Ovary (tissue), 7 donors: ENCODE measurements at regions not wholly inside any gene's neighbourhood (a gene's known extent, or its start where the extent isn't known, plus 50 kb on each side); places are given as distances from the start of the nearest gene placed in this dataset.

Experiments
- DNase-seq, 5 donors: peaks; one replicate each; pipeline ENCODE4 v3.0.0-alpha.2; 2019 to 2020
- H3K27ac ChIP-seq, 2 donors: fragments of 200-600 bp; one replicate each; pipeline versions ENCODE4 v1.5.1 to v1.8.0; 2019 to 2022
- H3K27me3 ChIP-seq: fragments of 200-600 bp; one replicate; pipeline ENCODE4 v1.8.0; 2022
- H3K36me3 ChIP-seq: fragments of 200-600 bp; sonication (generic); one replicate; pipeline ENCODE4 v1.5.1; 2019
- H3K4me1 ChIP-seq: one replicate; pipeline ENCODE4 v1.8.1; 2013; ENCODE audit warnings: mild to moderate bottlenecking, moderate library complexity; ENCODE audit not compliant: insufficient read depth
- H3K4me3 ChIP-seq: fragments of 200-600 bp; sonication (generic); one replicate; pipeline ENCODE4 v1.5.1; 2017
- H3K9me3 ChIP-seq, 2 donors: fragments of 200-600 bp in 1 of 2; sonication (generic) in 1 of 2; one replicate each; pipeline versions ENCODE4 v1.5.1 to v1.8.1; 2013 to 2019; ENCODE audit warnings: mild to moderate bottlenecking in 1 of 2, moderate library complexity in 1 of 2
- EP300 ChIP-seq: sonication (generic); formaldehyde crosslinking; IDR thresholded peaks from one replicate; pipeline ENCODE4 v1.6.1; 2017; ENCODE audit warnings: antibody characterized with exemption
- POLR2A ChIP-seq: fragments of 450-650 bp; IDR thresholded peaks from one replicate; pipeline ENCODE4 v1.6.1; 2017; ENCODE audit warnings: antibody characterized with exemption, mild to moderate bottlenecking, moderate library complexity
- WGBS, 3 donors: extraction: QIAGEN DNeasy Blood & Tissue Kit in 1 of 3; methylation state at CpG; one replicate each; pipeline versions ENCODE4 v1.1.5 to v1.1.7; 2013 to 2017; 5-methylcytosine and 5-hydroxymethylcytosine counted together
- intact Hi-C, 4 donors: fragments of 100-400 bp; cut with DNase I; formaldehyde crosslinking; loops; one replicate each; pipeline versions ENCODE4 v1.11.0 to v1.15.1; 2022 to 2023
- TF ChIP-seq, protein P1 (sequence below), 3 donors: fragments of 450-650 bp in 2 of 3; fragments of 200-600 bp in 1 of 3; IDR thresholded peaks; one replicate each; pipeline versions ENCODE4 v1.5.1 to v1.8.0; 2016 to 2022; ENCODE audit warnings: antibody characterized with exemption in 3 of 3, mild to moderate bottlenecking in 1 of 3
- donor health status: DM: no; HTN: no; CAD: no; lungs with moderate emphysema.
- donor health status: DM: no; HTN: no; CAD: no.
- donor health status: Bipolar disorder and iron deficiency.
- donor health status: DM: no; HTN: no; CAD: no.
- donor health status: DM: yes; HTN: yes; CAD: no.

DNA sequence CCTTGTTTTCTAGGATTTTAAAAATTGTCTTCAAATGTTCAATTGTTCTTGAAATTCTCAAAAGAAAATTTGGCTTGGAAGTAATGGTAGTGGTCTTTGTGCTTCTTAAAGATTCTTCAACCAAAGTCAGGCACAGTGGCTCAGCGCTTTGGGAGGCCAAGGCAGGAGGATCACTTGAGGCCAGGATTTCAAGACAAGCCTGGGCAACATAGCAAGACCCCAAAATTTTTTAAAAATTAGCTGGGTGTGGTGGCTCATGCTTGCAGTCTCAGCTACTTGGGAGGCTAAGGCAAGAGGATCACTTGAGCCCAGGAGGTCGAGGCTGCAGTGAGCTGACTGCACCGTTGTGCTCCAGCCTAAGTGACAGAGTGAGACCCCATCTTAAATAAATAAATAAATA is 153.5 kb upstream of the ZNF507 start:
- no peaks in the 10 kb centered on the region for H3K36me3 ChIP-seq
- intact Hi-C loops, result no loop called here
- no peaks in the 10 kb centered on the region for H3K9me3 ChIP-seq
- no peak overlapping the region for H3K27ac ChIP-seq
- TF ChIP-seq, protein P1, sequence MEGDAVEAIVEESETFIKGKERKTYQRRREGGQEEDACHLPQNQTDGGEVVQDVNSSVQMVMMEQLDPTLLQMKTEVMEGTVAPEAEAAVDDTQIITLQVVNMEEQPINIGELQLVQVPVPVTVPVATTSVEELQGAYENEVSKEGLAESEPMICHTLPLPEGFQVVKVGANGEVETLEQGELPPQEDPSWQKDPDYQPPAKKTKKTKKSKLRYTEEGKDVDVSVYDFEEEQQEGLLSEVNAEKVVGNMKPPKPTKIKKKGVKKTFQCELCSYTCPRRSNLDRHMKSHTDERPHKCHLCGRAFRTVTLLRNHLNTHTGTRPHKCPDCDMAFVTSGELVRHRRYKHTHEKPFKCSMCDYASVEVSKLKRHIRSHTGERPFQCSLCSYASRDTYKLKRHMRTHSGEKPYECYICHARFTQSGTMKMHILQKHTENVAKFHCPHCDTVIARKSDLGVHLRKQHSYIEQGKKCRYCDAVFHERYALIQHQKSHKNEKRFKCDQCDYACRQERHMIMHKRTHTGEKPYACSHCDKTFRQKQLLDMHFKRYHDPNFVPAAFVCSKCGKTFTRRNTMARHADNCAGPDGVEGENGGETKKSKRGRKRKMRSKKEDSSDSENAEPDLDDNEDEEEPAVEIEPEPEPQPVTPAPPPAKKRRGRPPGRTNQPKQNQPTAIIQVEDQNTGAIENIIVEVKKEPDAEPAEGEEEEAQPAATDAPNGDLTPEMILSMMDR (IDR thresholded peaks at IDR 0.05), result no peak
- TF ChIP-seq EP300, result no peak
- TF ChIP-seq POLR2A, result no peak
- DNase-seq, result no peak
- no peaks in the 10 kb centered on the region for H3K27me3 ChIP-seq
- no peaks in the 10 kb centered on the region for H3K4me1 ChIP-seq
- H3K4me3 ChIP-seq, result no peak overlapping the region
- 92 to 96% (median 94%) methylated on average over 3 of the region's 3 CpGs for WGBS, 3 donors

DNA sequence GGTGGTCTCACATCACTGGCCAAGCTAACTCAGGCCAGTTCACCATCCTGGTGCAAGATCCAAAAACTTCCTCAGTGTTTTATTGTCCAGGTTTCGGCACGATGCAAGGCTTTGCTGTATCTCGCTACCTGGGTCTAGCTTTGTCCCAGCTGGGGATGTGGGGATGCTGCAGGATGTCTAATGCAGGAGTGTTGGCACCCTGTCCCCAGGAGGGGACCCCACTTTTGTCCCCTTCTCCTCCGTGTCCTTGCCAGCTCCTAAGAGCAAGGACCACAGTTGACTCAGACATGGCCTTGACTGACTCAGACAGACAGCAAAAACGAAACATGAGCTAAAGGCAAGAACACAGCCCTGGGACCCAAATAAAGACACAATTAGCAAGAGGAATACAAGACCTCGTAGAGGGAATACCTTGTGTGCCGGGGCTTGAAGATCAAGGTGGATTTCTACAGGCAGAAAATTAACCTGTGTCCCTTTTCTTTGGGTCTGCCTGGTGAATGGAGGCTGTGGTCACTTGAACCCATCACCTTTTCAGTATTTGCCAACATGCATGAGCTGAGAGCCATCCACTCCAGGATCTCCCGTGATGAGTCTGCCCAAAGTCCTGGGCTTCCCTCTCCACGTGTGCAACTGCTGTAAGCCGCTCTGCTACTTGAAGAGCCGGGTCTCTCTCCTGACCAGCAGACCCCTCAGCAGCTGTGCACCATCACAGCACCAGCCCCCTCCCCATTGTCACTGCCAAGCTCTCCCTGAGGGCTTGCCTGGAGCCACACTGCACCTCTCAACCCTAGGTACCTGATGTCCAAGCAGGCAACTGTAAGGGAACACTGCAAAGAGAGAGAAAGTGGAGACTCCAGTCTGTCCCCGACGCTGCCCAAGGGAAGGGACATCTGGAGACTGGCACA is 149.5 kb upstream of the ZNF507 start:
- DNase-seq, result no peak
- WGBS, 3 donors, result 81 to 83% (median 81%) methylated on average over 13 of the region's 13 CpGs
- intact Hi-C loops, result no loop called here
- no peaks in the 10 kb centered on the region for H3K36me3 ChIP-seq
- no peaks in the 10 kb centered on the region for H3K9me3 ChIP-seq
- no peaks in the 10 kb centered on the region for H3K4me1 ChIP-seq
- TF ChIP-seq, protein P1 (IDR thresholded peaks at IDR 0.05), result no peak
- no peak for TF ChIP-seq EP300
- no peak overlapping the region for H3K27ac ChIP-seq
- no peak overlapping the region for H3K4me3 ChIP-seq
- no peaks in the 10 kb centered on the region for H3K27me3 ChIP-seq

- H3K9me3 ChIP-seq, result no peaks in the 10 kb centered on the region
- no peaks in the 10 kb centered on the region for H3K27me3 ChIP-seq
- H3K4me3 ChIP-seq, result no peak overlapping the region
- TF ChIP-seq EP300 (no peak), POLR2A (no peak)
- TF ChIP-seq, protein P1 (IDR thresholded peaks at IDR 0.05), result no peak
- intact Hi-C loops, result no loop called here
- no peaks in the 10 kb centered on the region for H3K4me1 ChIP-seq
- 88 to 92% (median 92%) methylated on average over 13 of the region's 13 CpGs for WGBS, 3 donors
- DNase-seq, result no peak
- no peak overlapping the region for H3K27ac ChIP-seq
- no peaks in the 10 kb centered on the region for H3K36me3 ChIP-seq
These were observed 148.6 kb upstream of the ZNF507 start for GRCh38 chr19:32196690-32197420.

DNA sequence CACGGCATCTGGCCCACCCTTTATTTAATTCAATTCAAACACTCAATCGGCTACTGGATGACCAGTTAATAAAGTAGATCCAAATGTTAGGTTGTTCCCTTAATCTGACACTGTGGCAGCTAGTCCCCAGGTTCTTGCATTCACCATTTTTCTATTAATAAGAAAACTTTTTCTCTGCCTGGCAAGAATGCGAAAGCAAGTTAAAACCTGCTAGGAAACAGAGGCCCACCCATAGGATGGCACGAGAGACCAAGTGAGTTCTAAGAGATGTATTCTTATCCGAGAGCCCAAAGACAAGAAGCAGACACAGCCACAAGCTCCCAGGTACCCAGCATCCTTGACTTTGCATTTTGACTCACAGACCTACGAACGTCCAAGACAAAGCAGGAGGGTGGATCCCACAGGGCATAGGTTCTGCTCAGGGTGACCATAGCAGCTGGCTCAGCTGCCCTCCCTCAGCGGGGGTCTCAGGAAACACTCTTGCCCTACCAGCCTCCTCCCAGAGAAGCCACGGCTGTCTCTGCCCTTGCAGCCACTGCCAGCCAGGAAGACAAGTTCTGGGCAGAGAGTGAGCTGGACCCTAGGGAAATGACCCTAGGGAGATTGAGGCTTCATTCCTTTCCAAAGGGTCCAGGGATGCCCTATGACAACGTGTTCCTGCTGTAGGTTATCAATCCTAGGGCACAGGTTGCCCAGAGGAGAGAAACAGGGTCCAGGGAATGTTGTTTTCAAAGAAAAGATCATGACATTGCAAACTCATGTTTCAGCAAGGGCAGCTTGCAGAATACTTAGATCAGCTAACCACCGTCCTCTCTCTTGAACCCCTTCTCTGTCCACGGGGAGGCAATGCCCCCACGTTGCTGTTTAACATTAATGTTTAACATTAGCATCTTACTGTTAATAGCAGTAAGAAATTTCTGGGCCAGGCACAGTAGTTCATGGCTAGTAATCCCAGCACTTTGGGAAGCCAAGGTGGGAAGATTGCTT is 147.2 kb upstream of the ZNF507 start:
- H3K36me3 ChIP-seq, result no peaks in the 10 kb centered on the region
- no peaks in the 10 kb centered on the region for H3K27me3 ChIP-seq
- H3K4me1 ChIP-seq, result no peaks in the 10 kb centered on the region
- no peaks in the 10 kb centered on the region for H3K9me3 ChIP-seq
- 74 to 76% (median 74%) methylated on average over 13 of the region's 13 CpGs for WGBS, 3 donors
- H3K4me3 ChIP-seq, result no peak overlapping the region
- TF ChIP-seq POLR2A (no peak), EP300 (no peak)
- TF ChIP-seq, protein P1 (IDR thresholded peaks at IDR 0.05), result no peak
- intact Hi-C loops, result no loop called here
- no peak for DNase-seq
- H3K27ac ChIP-seq, result no peak overlapping the region
